ENCODE measurements at regions not wholly inside any gene's neighbourhood (a gene's known extent, or its start where the extent isn't known, plus 50 kb on each side); places are given as distances from the start of the nearest gene placed in this dataset.

- H3K4me1 ChIP-seq (ENCODE audit: control insufficient read depth, insufficient read depth, low read length): no peaks in the 10 kb centered on the region
- in situ Hi-C loops (cut with HindIII; ENCODE audit: low pct_unique_long_range_greater_than_20kb, low sequenced_read_pairs) (no loop called here), intact Hi-C loops (cut with micrococcal nuclease; ENCODE audit: unreplicated experiment) (no loop called here)
- no peaks in the 10 kb centered on the region for H3K27me3 ChIP-seq (ENCODE audit: control insufficient read depth, insufficient read depth, low read length)
- POLR2A ChIA-PET: no interaction called here
- BruUV-seq (replicated peaks): no TSS peak
- H3K4me3 ChIP-seq (ENCODE audit: low read depth in 2 of 2, low read length in 2 of 2): no peak overlapping the region
- TF ChIP-seq CTCF (IDR thresholded peaks at IDR 0.05) (peak; percentile 44), SIN3A (IDR thresholded peaks at IDR 0.05; ENCODE audit: borderline replicate concordance, insufficient read depth, low read depth, low read length) (no peak)
- no peak for DNase-seq (ENCODE audit: low read depth, low spot score)
- no peaks in the 10 kb centered on the region for H3K9me3 ChIP-seq (ENCODE audit: control insufficient read depth, insufficient read depth, low read depth, low read length)
- ATAC-seq: no peak
- H3K27ac ChIP-seq (ENCODE audit: low read length): no peak overlapping the region
- H3K36me3 ChIP-seq (ENCODE audit: control insufficient read depth, insufficient read depth, low read length): no peaks in the 10 kb centered on the region
- CTCF ChIA-PET: no interaction called here
Measured at GRCh38 chr2:115910270-115910669, 1467.8 kb downstream of the DPP10 start.

GRCh38 chr2:115913921-115914320 lies 1471.5 kb downstream of the DPP10 start:
- POLR2A ChIA-PET: no interaction called here
- no peak for DNase-seq (ENCODE audit: low read depth, low spot score)
- intact Hi-C loops (cut with micrococcal nuclease; ENCODE audit: unreplicated experiment): no loop called here
- no peaks in the 10 kb centered on the region for H3K4me1 ChIP-seq (ENCODE audit: control insufficient read depth, insufficient read depth, low read length)
- no peaks in the 10 kb centered on the region for H3K9me3 ChIP-seq (ENCODE audit: control insufficient read depth, insufficient read depth, low read depth, low read length)
- TF ChIP-seq CTCF (IDR thresholded peaks at IDR 0.05) (no peak), TCF7L2 (IDR thresholded peaks at IDR 0.05; ENCODE audit: low read depth, low read length) (no peak), POLR2AphosphoS5 (IDR thresholded peaks at IDR 0.05; ENCODE audit: low read depth, low read length) (no peak), REST (IDR thresholded peaks at IDR 0.05; ENCODE audit: insufficient read depth in 1 of 2, low read depth in 2 of 2, low read length in 1 of 2) (no peak), SIN3A (IDR thresholded peaks at IDR 0.05; ENCODE audit: borderline replicate concordance, insufficient read depth, low read depth, low read length) (no peak)
- in situ Hi-C loops (cut with HindIII; ENCODE audit: low pct_unique_long_range_greater_than_20kb, low sequenced_read_pairs): no loop called here
- no peaks in the 10 kb centered on the region for H3K36me3 ChIP-seq (ENCODE audit: control insufficient read depth, insufficient read depth, low read length)
- no TSS peak for BruUV-seq (replicated peaks)
- no peak overlapping the region for H3K4me3 ChIP-seq (ENCODE audit: low read depth in 2 of 2, low read length in 2 of 2)
- H3K27me3 ChIP-seq (ENCODE audit: control insufficient read depth, insufficient read depth, low read length): no peaks in the 10 kb centered on the region
- CTCF ChIA-PET: no interaction called here
- ATAC-seq: no peak
- no peak overlapping the region for H3K27ac ChIP-seq (ENCODE audit: low read length)

GRCh38 chr2:115921541-115921940 lies 1479.1 kb downstream of the DPP10 start:
- Histone ChIP-seq H3K36me3 (ENCODE audit: control insufficient read depth, insufficient read depth, low read length) (no peaks in the 10 kb centered on the region), H3K9me3 (ENCODE audit: control insufficient read depth, insufficient read depth, low read depth, low read length) (no peaks in the 10 kb centered on the region), H3K27ac (ENCODE audit: low read length) (no peak overlapping the region), H3K4me1 (ENCODE audit: control insufficient read depth, insufficient read depth, low read length) (no peaks in the 10 kb centered on the region), H3K4me3 (ENCODE audit: low read depth in 2 of 2, low read length in 2 of 2) (no peak overlapping the region), H3K27me3 (ENCODE audit: control insufficient read depth, insufficient read depth, low read length) (no peaks in the 10 kb centered on the region)
- POLR2A ChIA-PET: interaction anchor here (0.6 kb wide), 1 partner anchor 862 kb away, joined by 9 read pairs; no protein-coding TSS in a partner anchor
- CTCF ChIA-PET: no interaction called here
- in situ Hi-C loops (cut with HindIII; ENCODE audit: low pct_unique_long_range_greater_than_20kb, low sequenced_read_pairs): no loop called here
- BruUV-seq (replicated peaks): no TSS peak
- ATAC-seq: no peak
- TF ChIP-seq REST (IDR thresholded peaks at IDR 0.05; ENCODE audit: insufficient read depth in 1 of 2, low read depth in 2 of 2, low read length in 1 of 2): no peak
- no peak for TF ChIP-seq POLR2AphosphoS5 (IDR thresholded peaks at IDR 0.05; ENCODE audit: low read depth, low read length)
- TF ChIP-seq CTCF (IDR thresholded peaks at IDR 0.05): no peak
- TF ChIP-seq TCF7L2 (IDR thresholded peaks at IDR 0.05; ENCODE audit: low read depth, low read length): no peak
- TF ChIP-seq SIN3A (IDR thresholded peaks at IDR 0.05; ENCODE audit: borderline replicate concordance, insufficient read depth, low read depth, low read length): no peak
- DNase-seq (ENCODE audit: low read depth, low spot score): no peak
- intact Hi-C loops (cut with micrococcal nuclease; ENCODE audit: unreplicated experiment): no loop called here
